ENCODE measurements at regions not wholly inside any gene's neighbourhood (a gene's known extent, or its start where the extent isn't known, plus 50 kb on each side); places are given as distances from the start of the nearest gene placed in this dataset.

GRCh38 chr10:42960991-42961795 lies 115.7 kb upstream of the RET start:
- intact Hi-C loops (cut with DNase I) = loop anchor here in 1 of 10 donors (10.0 kb wide), 1 partner anchor 114 kb away; the partner anchor contains the start of gene RET
- H3K27me3 ChIP-seq = no peaks in the 10 kb centered on the region
- WGBS, 2 donors = 63 to 70% methylated on average over 10 of the region's 10 CpGs

GRCh38 chr10:42961796-42962109 lies 115.1 kb upstream of the RET start:
- 70 to 71% methylated on average over 6 of the region's 6 CpGs for WGBS, 2 donors
- no peak for DNase-seq

More at GRCh38 chr10:42960991-42961795, 115.7 kb upstream of the RET start:
- ATAC-seq (peak; percentile 41 to 86 (median 58)), DNase-seq (peak; percentile 19 to 44)
- no peak for TF ChIP-seq CTCF (IDR thresholded peaks at IDR 0.05)
- H3K36me3 ChIP-seq = no peaks in the 10 kb centered on the region
- H3K4me1 ChIP-seq = peaks cover 0 to 39% (median 26%) of the 10 kb centered on the region in 9 donors
- H3K4me3 ChIP-seq = no peak overlapping the region
- H3K27ac ChIP-seq = peak overlapping the region in 9 of 10 donors; percentile 13 to 69 (median 51)
- H3K9me3 ChIP-seq = peaks cover 0 to 12% (median 0%) of the 10 kb centered on the region in 11 donors

GRCh38 chr10:42962110-42962901 lies 114.6 kb upstream of the RET start:
- no peak overlapping the region for H3K4me3 ChIP-seq
- ATAC-seq (peak; percentile 40 to 81 (median 72)), DNase-seq (peak; percentile 51 to 60)
- no peaks in the 10 kb centered on the region for H3K27me3 ChIP-seq
- no peaks in the 10 kb centered on the region for H3K36me3 ChIP-seq
- 48 to 56% methylated on average over 16 of the region's 16 CpGs for WGBS, 2 donors
- TF ChIP-seq CTCF (IDR thresholded peaks at IDR 0.05) = no peak
- H3K27ac ChIP-seq = peak overlapping the region in 6 of 10 donors; percentile 13 to 69 (median 54)
- H3K4me1 ChIP-seq = peaks cover 0 to 39% (median 26%) of the 10 kb centered on the region in 9 donors
- peaks cover 0 to under 1% (median 0%) of the 10 kb centered on the region in 11 donors for H3K9me3 ChIP-seq
- intact Hi-C loops (cut with DNase I) = loop anchor here in 1 of 10 donors (10.0 kb wide), 1 partner anchor 112 kb away; the partner anchor contains the start of gene RET

More at GRCh38 chr10:42961796-42962109, 115.1 kb upstream of the RET start:
- no peaks in the 10 kb centered on the region for H3K36me3 ChIP-seq
- ATAC-seq = peak; percentile 3 to 52 (median 21)
- intact Hi-C loops (cut with DNase I) = loop anchor here in 1 of 10 donors (10.0 kb wide), 1 partner anchor 113 kb away; the partner anchor contains the start of gene RET
- no peak for TF ChIP-seq CTCF (IDR thresholded peaks at IDR 0.05)
- no peak overlapping the region for H3K4me3 ChIP-seq
- peak overlapping the region in 8 of 10 donors; percentile 13 to 69 (median 52) for H3K27ac ChIP-seq
- H3K9me3 ChIP-seq = peaks cover 0 to 6% (median 0%) of the 10 kb centered on the region in 11 donors
- no peaks in the 10 kb centered on the region for H3K27me3 ChIP-seq
- H3K4me1 ChIP-seq = peaks cover 0 to 39% (median 26%) of the 10 kb centered on the region in 9 donors

- Histone ChIP-seq H3K9me3 (no peaks in the 10 kb centered on the region), H3K36me3 (no peaks in the 10 kb centered on the region), H3K4me1 (peaks cover 0 to 39% (median 26%) of the 10 kb centered on the region in 9 donors), H3K27me3 (peaks cover 0 to 3% (median 0%) of the 10 kb centered on the region in 7 donors), H3K4me3 (no peak overlapping the region), H3K27ac (peak overlapping the region in 2 of 10 donors; percentile 32 to 51)
- WGBS, 2 donors = 94 to 97% methylated on average over 5 of the region's 5 CpGs
- DNase-seq (no peak), ATAC-seq (no peak)
- intact Hi-C loops (cut with DNase I) = loop anchor here in 1 of 10 donors (10.0 kb wide), 1 partner anchor 112 kb away; the partner anchor contains the start of gene RET
- no peak for TF ChIP-seq CTCF (IDR thresholded peaks at IDR 0.05)
Observed at GRCh38 chr10:42962902-42963231, 114.0 kb upstream of the RET start.
